PC-9 (cell line): ENCODE measurements at regions not wholly inside any gene's neighbourhood (a gene's known extent, or its start where the extent isn't known, plus 50 kb on each side); places are given as distances from the start of the nearest gene placed in this dataset.

Experiments used
- BruUV-seq: library from RNA; stranded (reverse); fragments of 400-500 nt; replicated peaks from 2 replicates; lab custom pipeline; 2021; lab: Mats Ljungman, UMichigan
- CTCF ChIA-PET: fragments of 300-600 bp; sonication (Branson Sonifier 250); formaldehyde crosslinking; loops from one replicate; lab custom pipeline; 2022; ENCODE audit warnings: antibody characterized with exemption; lab: Charles Lee
- POLR2A ChIA-PET: fragments of 300-600 bp; sonication (Branson Sonifier 250); formaldehyde crosslinking; loops from one replicate; lab custom pipeline; 2022; ENCODE audit warnings: antibody characterized with exemption; ENCODE audit not compliant: unreplicated experiment; lab: Charles Lee
- DNase-seq, 2 experiments: peaks; one replicate each; pipeline versions ENCODE4 v3.0.0 to v3.0.0-alpha.2; 2015 to 2022; ENCODE audit warnings: mixed read lengths in 1 of 2
- H2AFZ ChIP-seq: fragments of 200-600 bp; sonication (generic); 2 replicates; pipeline ENCODE4 v1.8.1; 2017; ENCODE audit warnings: antibody characterized with exemption
- H3F3A ChIP-seq: fragments of 200-600 bp; sonication (generic); 2 replicates; pipeline ENCODE4 v1.8.1; 2017; ENCODE audit warnings: antibody characterized with exemption, mild to moderate bottlenecking, low read depth; ENCODE audit not compliant: insufficient read depth
- H3K27ac ChIP-seq: fragments of 200-600 bp; sonication (generic); 2 replicates; pipeline ENCODE4 v1.6.1; 2016; ENCODE audit warnings: mixed run types
- H3K27me3 ChIP-seq: fragments of 200-600 bp; sonication (generic); 2 replicates; pipeline ENCODE4 v1.6.1; 2016; ENCODE audit warnings: low read depth, mixed run types; ENCODE audit not compliant: insufficient read depth
- H3K36me3 ChIP-seq: fragments of 200-600 bp; sonication (generic); 2 replicates; pipeline ENCODE4 v1.6.1; 2016; ENCODE audit warnings: low read depth, mixed run types
- H3K4me1 ChIP-seq: fragments of 200-600 bp; sonication (generic); replicated peaks from 2 replicates; pipeline ENCODE4 v1.6.1; 2016; ENCODE audit warnings: mixed run types; ENCODE audit not compliant: insufficient read depth
- H3K4me2 ChIP-seq: fragments of 200-600 bp; sonication (generic); 2 replicates; pipeline ENCODE4 v1.6.1; 2017; ENCODE audit warnings: mixed run types
- H3K4me3 ChIP-seq: fragments of 200-600 bp; sonication (generic); 2 replicates; pipeline ENCODE4 v1.6.1; 2016; ENCODE audit warnings: mixed run types
- H3K79me2 ChIP-seq: fragments of 200-600 bp; sonication (generic); 2 replicates; pipeline ENCODE4 v1.6.1; 2017; ENCODE audit warnings: low read depth, mixed run types
- H3K9me2 ChIP-seq: fragments of 200-600 bp; sonication (generic); 2 replicates; pipeline ENCODE4 v1.8.1; 2017; ENCODE audit warnings: mild to moderate bottlenecking; ENCODE audit not compliant: insufficient read depth
- H3K9me3 ChIP-seq: fragments of 200-600 bp; sonication (generic); 2 replicates; pipeline ENCODE4 v1.8.1; 2016; ENCODE audit warnings: low read depth; ENCODE audit not compliant: insufficient read depth
- H4K20me1 ChIP-seq: fragments of 200-600 bp; sonication (generic); 2 replicates; pipeline ENCODE4 v1.8.1; 2017; ENCODE audit not compliant: insufficient read depth
- EZH2 ChIP-seq: fragments of 200-600 bp; sonication (generic); IDR thresholded peaks from 2 replicates; pipeline ENCODE4 v1.8.0; 2017; ENCODE audit warnings: antibody characterized with exemption, low read depth
- intact Hi-C: fragments of 100-400 bp; cut with micrococcal nuclease; formaldehyde crosslinking; loops from one replicate; pipeline ENCODE4 v1.10.0; 2022; ENCODE audit not compliant: unreplicated experiment
- TF ChIP-seq, protein P1 (sequence below): fragments of 200-600 bp; sonication (generic); conservative IDR thresholded peaks from 2 replicates; pipeline ENCODE4 v1.6.1; 2017; ENCODE audit warnings: mixed run types, antibody characterized with exemption, mild to moderate bottlenecking, moderate library complexity

- POLR2A ChIA-PET, result no interaction called here
- intact Hi-C loops, result no loop called here
Observed at GRCh38 chr10:128263891-128264688, 137.9 kb upstream of the MKI67 start.

GRCh38 chr10:128265596-128265995 lies 139.4 kb upstream of the MKI67 start:
- Histone ChIP-seq H3K27me3 (peaks cover 21% of the 10 kb centered on the region), H3K36me3 (no peaks in the 10 kb centered on the region), H3K4me1 (no peaks in the 10 kb centered on the region), H3F3A (no peaks in the 10 kb centered on the region), H3K4me2 (no peak overlapping the region), H3K27ac (no peak overlapping the region), H3K4me3 (no peak overlapping the region), H2AFZ (no peak overlapping the region), H3K9me3 (no peaks in the 10 kb centered on the region), H3K79me2 (no peaks in the 10 kb centered on the region), H4K20me1 (no peaks in the 10 kb centered on the region), H3K9me2 (no peaks in the 10 kb centered on the region)
- POLR2A ChIA-PET, result no interaction called here
- no TSS peak for BruUV-seq
- intact Hi-C loops, result no loop called here
- TF ChIP-seq, protein P1, sequence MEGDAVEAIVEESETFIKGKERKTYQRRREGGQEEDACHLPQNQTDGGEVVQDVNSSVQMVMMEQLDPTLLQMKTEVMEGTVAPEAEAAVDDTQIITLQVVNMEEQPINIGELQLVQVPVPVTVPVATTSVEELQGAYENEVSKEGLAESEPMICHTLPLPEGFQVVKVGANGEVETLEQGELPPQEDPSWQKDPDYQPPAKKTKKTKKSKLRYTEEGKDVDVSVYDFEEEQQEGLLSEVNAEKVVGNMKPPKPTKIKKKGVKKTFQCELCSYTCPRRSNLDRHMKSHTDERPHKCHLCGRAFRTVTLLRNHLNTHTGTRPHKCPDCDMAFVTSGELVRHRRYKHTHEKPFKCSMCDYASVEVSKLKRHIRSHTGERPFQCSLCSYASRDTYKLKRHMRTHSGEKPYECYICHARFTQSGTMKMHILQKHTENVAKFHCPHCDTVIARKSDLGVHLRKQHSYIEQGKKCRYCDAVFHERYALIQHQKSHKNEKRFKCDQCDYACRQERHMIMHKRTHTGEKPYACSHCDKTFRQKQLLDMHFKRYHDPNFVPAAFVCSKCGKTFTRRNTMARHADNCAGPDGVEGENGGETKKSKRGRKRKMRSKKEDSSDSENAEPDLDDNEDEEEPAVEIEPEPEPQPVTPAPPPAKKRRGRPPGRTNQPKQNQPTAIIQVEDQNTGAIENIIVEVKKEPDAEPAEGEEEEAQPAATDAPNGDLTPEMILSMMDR, result no peak
- TF ChIP-seq EZH2, result no peak
- CTCF ChIA-PET, result no interaction called here
- no peak for DNase-seq

More at GRCh38 chr10:128263891-128264688, 137.9 kb upstream of the MKI67 start:
- Histone ChIP-seq H2AFZ (no peak overlapping the region), H3K4me2 (no peak overlapping the region), H3K9me3 (no peaks in the 10 kb centered on the region), H3K27me3 (peaks cover 15% of the 10 kb centered on the region), H3K9me2 (no peaks in the 10 kb centered on the region), H3K4me3 (no peak overlapping the region), H3F3A (no peaks in the 10 kb centered on the region), H3K79me2 (no peaks in the 10 kb centered on the region), H3K36me3 (no peaks in the 10 kb centered on the region), H4K20me1 (no peaks in the 10 kb centered on the region), H3K4me1 (no peaks in the 10 kb centered on the region), H3K27ac (no peak overlapping the region)
- CTCF ChIA-PET, result interaction anchor here (0.7 kb wide), 1 partner anchor 405 kb away, joined by 6 read pairs; no protein-coding TSS in a partner anchor
- no TSS peak for BruUV-seq
- DNase-seq, result peak in 1 of 2 experiments; percentile 21
- no peak for TF ChIP-seq EZH2
- TF ChIP-seq, protein P1, result peak; percentile 60

GRCh38 chr10:128267581-128267980 lies 141.4 kb upstream of the MKI67 start:
- intact Hi-C loops, result no loop called here
- H2AFZ ChIP-seq, result no peak overlapping the region
- H3K9me2 ChIP-seq, result no peaks in the 10 kb centered on the region
- H3K36me3 ChIP-seq, result no peaks in the 10 kb centered on the region
- peaks cover 38% of the 10 kb centered on the region for H3K27me3 ChIP-seq
- H3K4me3 ChIP-seq, result no peak overlapping the region
- ChIA-PET POLR2A (no interaction called here), CTCF (no interaction called here)
- no peak overlapping the region for H3K4me2 ChIP-seq
- no peaks in the 10 kb centered on the region for H3K79me2 ChIP-seq
- DNase-seq, result no peak
- no peak overlapping the region for H3K27ac ChIP-seq
- no peaks in the 10 kb centered on the region for H3K9me3 ChIP-seq
- no peak for TF ChIP-seq EZH2
- no peaks in the 10 kb centered on the region for H4K20me1 ChIP-seq
- no TSS peak for BruUV-seq
- H3F3A ChIP-seq, result no peaks in the 10 kb centered on the region
- H3K4me1 ChIP-seq, result no peaks in the 10 kb centered on the region
